Spleen (tissue), 11 donors: ENCODE measurements at regions not wholly inside any gene's neighbourhood (a gene's known extent, or its start where the extent isn't known, plus 50 kb on each side); places are given as distances from the start of the nearest gene placed in this dataset.
A peak's percentile ranks its signal among the peaks of the same experiment; 100 is the strongest.

Experiments
- DNase-seq: peaks from one replicate; pipeline ENCODE4 v3.0.0-alpha.2; 2020
- H3K27ac ChIP-seq, 8 donors: fragments of 200-600 bp; sonication (generic) in 7 of 8; 1 replicate in 4 of 8; 2 replicates in 4 of 8; pipeline versions ENCODE4 v1.5.0 to v1.8.0; 2016 to 2021; ENCODE audit warnings: inconsistent platforms in 4 of 8, mild to moderate bottlenecking in 4 of 8, moderate library complexity in 1 of 8
- H3K27me3 ChIP-seq, 7 donors: fragments of 200-600 bp; sonication (generic) in 6 of 7; replicated peaks in 1 of 7; 1 replicate in 4 of 7; 2 replicates in 3 of 7; pipeline versions ENCODE4 v1.5.0 to v1.8.0; 2016 to 2021; ENCODE audit warnings: inconsistent platforms in 3 of 7, mild to moderate bottlenecking in 1 of 7
- H3K36me3 ChIP-seq, 6 donors: fragments of 200-600 bp; sonication (generic) in 5 of 6; 1 replicate in 4 of 6; 2 replicates in 2 of 6; pipeline versions ENCODE4 v1.5.0 to v1.8.0; 2016 to 2021; ENCODE audit warnings: inconsistent platforms in 2 of 6
- H3K4me1 ChIP-seq, 6 donors: fragments of 200-600 bp; sonication (generic) in 5 of 6; 1 replicate in 3 of 6; 2 replicates in 3 of 6; pipeline versions ENCODE4 v1.5.0 to v1.8.0; 2016 to 2021; ENCODE audit warnings: inconsistent platforms in 3 of 6
- H3K4me3 ChIP-seq, 8 donors: fragments of 200-600 bp; sonication (generic) in 7 of 8; 1 replicate in 4 of 8; 2 replicates in 4 of 8; pipeline versions ENCODE4 v1.5.0 to v1.8.0; 2016 to 2021; ENCODE audit warnings: inconsistent platforms in 4 of 8, mild to moderate bottlenecking in 4 of 8, moderate library complexity in 2 of 8
- H3K9me3 ChIP-seq, 8 donors: fragments of 200-600 bp; sonication (generic) in 7 of 8; 1 replicate in 4 of 8; 2 replicates in 4 of 8; pipeline versions ENCODE4 v1.5.0 to v1.8.0; 2016 to 2021; ENCODE audit warnings: inconsistent platforms in 4 of 8
- CTCF ChIP-seq, 11 experiments: fragments of 200-600 bp in 7 of 11; fragments of 450-650 bp in 4 of 11; sonication (generic) in 4 of 11; IDR thresholded peaks in 8 of 11; conservative IDR thresholded peaks in 3 of 11; 1 replicate in 7 of 11; 2 replicates in 4 of 11; pipeline versions ENCODE4 v1.4.0 to v1.8.0; 2016 to 2021; ENCODE audit warnings: antibody characterized with exemption in 11 of 11, inconsistent platforms in 4 of 11, mild to moderate bottlenecking in 1 of 11
- POLR2A ChIP-seq, 3 donors: fragments of 450-650 bp; IDR thresholded peaks; one replicate each; pipeline ENCODE4 v1.5.1; 2017; ENCODE audit warnings: antibody characterized with exemption in 3 of 3, mild to moderate bottlenecking in 1 of 3
- POLR2AphosphoS5 ChIP-seq, 3 donors: sonication (generic); formaldehyde crosslinking; IDR thresholded peaks; one replicate each; pipeline ENCODE4 v1.5.1; 2017; ENCODE audit warnings: antibody characterized with exemption in 3 of 3
- WGBS, 5 donors: extraction: QIAGEN DNeasy Blood & Tissue Kit in 3 of 5; methylation state at CpG; one replicate each; pipeline versions ENCODE4 v1.1.5 to v1.1.7; 2013 to 2018; 5-methylcytosine and 5-hydroxymethylcytosine counted together
- intact Hi-C: fragments of 100-400 bp; cut with DNase I; formaldehyde crosslinking; loops from one replicate; pipeline ENCODE4 v1.15.0; 2023; ENCODE audit warnings: low total_unique reads
- donor health status: healthy with polysubstance abuse.
- donor health status: DM: no; HTN: no; CAD: no; lungs with moderate emphysema.
- donor health status: DM: no; HTN: no; CAD: no.
- donor health status: Bipolar disorder and iron deficiency.
- donor health status: healthy.
- donor health status: DM: no; HTN: no; CAD: no.
- donor health status: DM: yes; HTN: yes; CAD: no.

DNA sequence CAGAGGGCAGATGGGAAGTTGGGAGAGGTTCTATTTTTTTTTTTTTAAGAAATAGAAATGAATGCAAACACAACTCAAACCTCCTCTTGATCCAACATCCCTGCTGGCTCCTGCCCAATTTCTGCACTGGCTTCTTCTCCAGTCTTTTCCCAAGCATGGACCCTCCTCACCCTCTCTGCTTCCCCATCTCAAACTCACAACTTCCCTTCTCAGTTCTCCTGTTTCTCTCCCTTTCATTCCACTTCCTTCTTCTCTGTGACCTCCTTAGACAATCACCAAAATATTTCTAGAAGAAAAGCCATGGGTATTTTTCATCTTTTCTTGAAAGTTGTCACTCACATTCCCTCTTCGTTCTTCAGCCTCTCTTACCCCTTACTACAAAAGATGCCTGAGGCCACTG, 85.2 kb upstream of the VPREB1 start:
- H3K4me3 ChIP-seq = no peak overlapping the region
- TF ChIP-seq CTCF (IDR thresholded peaks at IDR 0.05 in 8 of 11, conservative IDR thresholded peaks at IDR 0.05 in 3 of 11) (no peak), POLR2A (IDR thresholded peaks at IDR 0.05) (no peak), POLR2AphosphoS5 (IDR thresholded peaks at IDR 0.05) (no peak)
- peak overlapping the region in 2 of 8 donors; percentile 11 to 42 for H3K27ac ChIP-seq
- peaks cover 0 to 66% (median 22%) of the 10 kb centered on the region in 6 donors for H3K4me1 ChIP-seq
- no peak for DNase-seq
- intact Hi-C loops = no loop called here
- WGBS, 5 donors = 56 to 69% (median 57%) methylated on average over 1 of the region's 1 CpG
- no peaks in the 10 kb centered on the region for H3K36me3 ChIP-seq
- H3K9me3 ChIP-seq = no peaks in the 10 kb centered on the region
- no peaks in the 10 kb centered on the region for H3K27me3 ChIP-seq

DNA sequence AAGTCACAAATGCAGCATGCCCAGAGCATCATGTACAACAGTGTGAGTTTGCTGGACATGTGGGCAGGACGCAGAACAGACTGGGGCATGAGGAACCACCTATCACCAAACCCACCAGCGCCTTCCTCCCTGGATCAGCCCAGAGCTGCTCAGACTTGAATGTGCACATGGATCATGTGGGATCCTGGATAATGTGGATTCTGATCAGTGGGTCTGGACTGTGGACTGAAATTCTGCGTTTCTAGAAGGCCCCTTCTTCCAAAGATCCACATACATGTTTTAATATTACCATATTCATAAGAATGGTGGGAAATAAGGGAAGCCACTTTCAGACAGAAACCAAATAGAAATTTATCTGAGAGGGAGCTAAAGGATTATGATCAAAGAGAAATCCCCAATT, 85.6 kb upstream of the VPREB1 start:
- Histone ChIP-seq H3K36me3 (no peaks in the 10 kb centered on the region), H3K9me3 (no peaks in the 10 kb centered on the region), H3K27ac (peak overlapping the region in 1 of 8 donors; percentile 42), H3K27me3 (peaks cover 0 to under 1% (median 0%) of the 10 kb centered on the region in 7 donors), H3K4me1 (peaks cover 0 to 65% (median 19%) of the 10 kb centered on the region in 6 donors), H3K4me3 (no peak overlapping the region)
- intact Hi-C loops = no loop called here
- TF ChIP-seq CTCF (IDR thresholded peaks at IDR 0.05 in 8 of 11, conservative IDR thresholded peaks at IDR 0.05 in 3 of 11) = no peak
- TF ChIP-seq POLR2AphosphoS5 (IDR thresholded peaks at IDR 0.05) = no peak
- no peak for TF ChIP-seq POLR2A (IDR thresholded peaks at IDR 0.05)
- DNase-seq = no peak
- 41 to 72% (median 58%) methylated on average over 2 to 3 of the region's 3 CpGs for WGBS, 5 donors

DNA sequence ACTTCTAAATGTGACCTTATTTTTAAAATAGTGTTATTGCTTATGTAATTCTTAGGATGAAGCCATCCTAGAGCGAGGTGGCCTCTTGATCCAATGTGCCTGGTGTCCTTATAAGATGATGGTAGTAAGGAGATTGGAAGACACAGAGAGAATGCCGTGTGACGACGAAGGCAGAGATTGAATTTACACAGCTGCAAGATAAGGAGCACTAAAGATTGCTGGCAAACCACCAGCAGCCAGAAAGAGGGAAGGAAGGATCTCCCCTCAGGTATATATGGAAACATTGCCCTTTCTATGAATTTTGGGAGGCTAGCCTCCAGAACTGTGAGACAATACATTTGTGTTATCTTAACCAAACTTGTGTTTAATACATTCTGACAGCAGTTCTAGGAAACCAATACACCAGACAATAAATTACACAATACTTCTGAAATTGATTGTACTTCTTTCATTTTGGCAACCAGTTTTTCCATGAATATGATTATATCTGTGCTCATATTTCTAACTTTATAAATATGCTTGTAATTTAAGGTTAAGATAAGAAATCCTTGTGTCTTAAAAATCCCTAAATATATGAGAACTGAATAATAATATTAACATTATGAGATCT, 86.3 kb upstream of the VPREB1 start:
- TF ChIP-seq CTCF (IDR thresholded peaks at IDR 0.05 in 8 of 11, conservative IDR thresholded peaks at IDR 0.05 in 3 of 11) (no peak), POLR2A (IDR thresholded peaks at IDR 0.05) (no peak), POLR2AphosphoS5 (IDR thresholded peaks at IDR 0.05) (no peak)
- Histone ChIP-seq H3K27ac (peak overlapping the region in 2 of 8 donors; percentile 42 to 78), H3K9me3 (no peaks in the 10 kb centered on the region), H3K27me3 (peaks cover 0 to 5% (median 0%) of the 10 kb centered on the region in 7 donors), H3K36me3 (no peaks in the 10 kb centered on the region), H3K4me1 (peaks cover 0 to 62% (median 15%) of the 10 kb centered on the region in 6 donors), H3K4me3 (no peak overlapping the region)
- WGBS, 5 donors = 70 to 90% (median 79%) methylated on average over 4 of the region's 4 CpGs
- no peak for DNase-seq
- intact Hi-C loops = no loop called here

DNA sequence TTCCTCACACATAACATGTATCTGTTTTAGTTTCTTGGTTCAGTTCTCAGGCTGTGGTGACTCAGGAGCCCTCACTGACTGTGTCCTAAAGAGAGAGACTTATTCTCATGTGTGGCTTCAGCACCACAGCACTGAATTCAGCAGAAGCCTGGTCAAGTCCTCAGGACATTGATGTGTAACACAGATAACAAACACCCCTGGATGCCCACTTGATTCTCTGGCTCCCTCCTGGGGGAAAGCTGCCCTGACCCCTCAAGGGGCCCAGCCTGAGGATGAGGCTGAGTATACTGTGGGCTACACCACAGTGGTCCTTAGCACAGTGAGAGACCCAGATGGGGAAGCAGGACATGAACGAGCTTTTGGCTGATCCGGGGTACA, 87.2 kb upstream of the VPREB1 start:
- Histone ChIP-seq H3K27ac (peak overlapping the region in 7 of 8 donors; percentile 24 to 85 (median 75)), H3K27me3 (peaks cover 0 to 5% (median 0%) of the 10 kb centered on the region in 7 donors), H3K36me3 (no peaks in the 10 kb centered on the region), H3K9me3 (no peaks in the 10 kb centered on the region), H3K4me1 (peaks cover 0 to 55% (median 15%) of the 10 kb centered on the region in 6 donors), H3K4me3 (no peak overlapping the region)
- intact Hi-C loops = no loop called here
- 82 to 99% (median 88%) methylated on average over 2 of the region's 2 CpGs for WGBS, 5 donors
- no peak for TF ChIP-seq POLR2A (IDR thresholded peaks at IDR 0.05)
- TF ChIP-seq CTCF (IDR thresholded peaks at IDR 0.05 in 8 of 11, conservative IDR thresholded peaks at IDR 0.05 in 3 of 11) = no peak
- no peak for TF ChIP-seq POLR2AphosphoS5 (IDR thresholded peaks at IDR 0.05)
- DNase-seq = no peak
